HL-60 (cell line): ENCODE measurements at regions not wholly inside any gene's neighbourhood (a gene's known extent, or its start where the extent isn't known, plus 50 kb on each side); places are given as distances from the start of the nearest gene placed in this dataset.

ENCODE experiments used
- DNase-seq, 2 experiments: peaks; one replicate each; pipeline ENCODE4 v3.0.0-alpha.2; 2010 to 2020; ENCODE audit warnings: low read depth in 1 of 2, low spot score in 1 of 2
- H3K27ac ChIP-seq: fragments of 250-450 bp; sonication (Bioruptor Pico); replicated peaks from 2 replicates; pipeline ENCODE4 v1.5.1; 2020; ENCODE audit warnings: mild to moderate bottlenecking, moderate library complexity
- H3K27me3 ChIP-seq: fragments of 250-450 bp; sonication (Bioruptor Pico); 2 replicates; pipeline ENCODE4 v1.5.1; 2021; ENCODE audit warnings: mild to moderate bottlenecking, moderate library complexity; ENCODE audit not compliant: insufficient read depth, poor library complexity, severe bottlenecking
- H3K4me3 ChIP-seq: replicated peaks from 2 replicates; pipeline ENCODE4 v1.5.1; 2011; ENCODE audit warnings: mild to moderate bottlenecking, control low read depth, low read length; ENCODE audit not compliant: insufficient read depth
- GABPA ChIP-seq: IDR thresholded peaks from 2 replicates; pipeline ENCODE4 v1.6.1; 2012; ENCODE audit warnings: low read depth
- POLR2AphosphoS5 ChIP-seq: IDR thresholded peaks from 2 replicates; pipeline ENCODE4 v1.6.1; 2012; ENCODE audit warnings: low read depth
- SPI1 ChIP-seq: IDR thresholded peaks from 2 replicates; pipeline ENCODE4 v1.6.1; 2012; ENCODE audit warnings: low read depth, mild to moderate bottlenecking, borderline replicate concordance
- TF ChIP-seq, protein P1 (sequence below): IDR thresholded peaks from 2 replicates; pipeline ENCODE4 v1.6.1; 2012; ENCODE audit warnings: low read depth; ENCODE audit not compliant: insufficient replicate concordance
- TF ChIP-seq, protein P2 (sequence below): IDR thresholded peaks from one replicate; pipeline ENCODE4 v1.5.1; 2011; ENCODE audit warnings: low read length, control low read depth, inconsistent platforms; ENCODE audit not compliant: insufficient read depth

- H3K27me3 ChIP-seq = no peaks in the 10 kb centered on the region
- no peak for TF ChIP-seq GABPA
- TF ChIP-seq, protein P1, sequence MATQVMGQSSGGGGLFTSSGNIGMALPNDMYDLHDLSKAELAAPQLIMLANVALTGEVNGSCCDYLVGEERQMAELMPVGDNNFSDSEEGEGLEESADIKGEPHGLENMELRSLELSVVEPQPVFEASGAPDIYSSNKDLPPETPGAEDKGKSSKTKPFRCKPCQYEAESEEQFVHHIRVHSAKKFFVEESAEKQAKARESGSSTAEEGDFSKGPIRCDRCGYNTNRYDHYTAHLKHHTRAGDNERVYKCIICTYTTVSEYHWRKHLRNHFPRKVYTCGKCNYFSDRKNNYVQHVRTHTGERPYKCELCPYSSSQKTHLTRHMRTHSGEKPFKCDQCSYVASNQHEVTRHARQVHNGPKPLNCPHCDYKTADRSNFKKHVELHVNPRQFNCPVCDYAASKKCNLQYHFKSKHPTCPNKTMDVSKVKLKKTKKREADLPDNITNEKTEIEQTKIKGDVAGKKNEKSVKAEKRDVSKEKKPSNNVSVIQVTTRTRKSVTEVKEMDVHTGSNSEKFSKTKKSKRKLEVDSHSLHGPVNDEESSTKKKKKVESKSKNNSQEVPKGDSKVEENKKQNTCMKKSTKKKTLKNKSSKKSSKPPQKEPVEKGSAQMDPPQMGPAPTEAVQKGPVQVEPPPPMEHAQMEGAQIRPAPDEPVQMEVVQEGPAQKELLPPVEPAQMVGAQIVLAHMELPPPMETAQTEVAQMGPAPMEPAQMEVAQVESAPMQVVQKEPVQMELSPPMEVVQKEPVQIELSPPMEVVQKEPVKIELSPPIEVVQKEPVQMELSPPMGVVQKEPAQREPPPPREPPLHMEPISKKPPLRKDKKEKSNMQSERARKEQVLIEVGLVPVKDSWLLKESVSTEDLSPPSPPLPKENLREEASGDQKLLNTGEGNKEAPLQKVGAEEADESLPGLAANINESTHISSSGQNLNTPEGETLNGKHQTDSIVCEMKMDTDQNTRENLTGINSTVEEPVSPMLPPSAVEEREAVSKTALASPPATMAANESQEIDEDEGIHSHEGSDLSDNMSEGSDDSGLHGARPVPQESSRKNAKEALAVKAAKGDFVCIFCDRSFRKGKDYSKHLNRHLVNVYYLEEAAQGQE = no peak
- no peak for TF ChIP-seq POLR2AphosphoS5
- TF ChIP-seq SPI1 = no peak
- TF ChIP-seq, protein P2, sequence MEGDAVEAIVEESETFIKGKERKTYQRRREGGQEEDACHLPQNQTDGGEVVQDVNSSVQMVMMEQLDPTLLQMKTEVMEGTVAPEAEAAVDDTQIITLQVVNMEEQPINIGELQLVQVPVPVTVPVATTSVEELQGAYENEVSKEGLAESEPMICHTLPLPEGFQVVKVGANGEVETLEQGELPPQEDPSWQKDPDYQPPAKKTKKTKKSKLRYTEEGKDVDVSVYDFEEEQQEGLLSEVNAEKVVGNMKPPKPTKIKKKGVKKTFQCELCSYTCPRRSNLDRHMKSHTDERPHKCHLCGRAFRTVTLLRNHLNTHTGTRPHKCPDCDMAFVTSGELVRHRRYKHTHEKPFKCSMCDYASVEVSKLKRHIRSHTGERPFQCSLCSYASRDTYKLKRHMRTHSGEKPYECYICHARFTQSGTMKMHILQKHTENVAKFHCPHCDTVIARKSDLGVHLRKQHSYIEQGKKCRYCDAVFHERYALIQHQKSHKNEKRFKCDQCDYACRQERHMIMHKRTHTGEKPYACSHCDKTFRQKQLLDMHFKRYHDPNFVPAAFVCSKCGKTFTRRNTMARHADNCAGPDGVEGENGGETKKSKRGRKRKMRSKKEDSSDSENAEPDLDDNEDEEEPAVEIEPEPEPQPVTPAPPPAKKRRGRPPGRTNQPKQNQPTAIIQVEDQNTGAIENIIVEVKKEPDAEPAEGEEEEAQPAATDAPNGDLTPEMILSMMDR = no peak
- no peak overlapping the region for H3K27ac ChIP-seq
- no peak overlapping the region for H3K4me3 ChIP-seq
- DNase-seq = no peak
Measured at GRCh38 chr18:56389190-56389589, 249.2 kb downstream of the TXNL1 start.

DNA sequence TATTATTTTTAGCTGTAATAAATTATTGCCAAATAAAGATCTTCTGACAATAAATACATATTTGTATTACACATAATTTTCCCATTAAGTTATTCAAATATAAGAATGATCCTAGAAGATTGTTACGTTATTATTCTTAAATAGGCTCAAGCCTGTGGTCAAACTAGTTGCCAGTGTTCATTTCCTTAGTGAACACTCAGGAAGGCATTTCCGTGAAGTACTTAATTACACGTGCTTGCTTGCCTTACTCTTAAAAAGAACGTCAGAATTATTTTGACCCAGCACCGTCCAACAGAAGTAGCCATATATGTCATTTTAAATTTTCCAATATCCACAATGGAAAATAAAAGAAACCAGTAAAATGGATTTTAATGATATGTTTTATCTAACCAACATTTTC, 249.8 kb downstream of the TXNL1 start:
- no peak overlapping the region for H3K4me3 ChIP-seq
- TF ChIP-seq, protein P1 = no peak
- no peak for TF ChIP-seq SPI1
- no peak for TF ChIP-seq POLR2AphosphoS5
- TF ChIP-seq, protein P2 = no peak
- TF ChIP-seq GABPA = no peak
- no peak overlapping the region for H3K27ac ChIP-seq
- no peaks in the 10 kb centered on the region for H3K27me3 ChIP-seq
- DNase-seq = no peak

GRCh38 chr18:56386856-56387255, 251.5 kb downstream of the TXNL1 start:
- Histone ChIP-seq H3K4me3 (no peak overlapping the region), H3K27ac (no peak overlapping the region), H3K27me3 (no peaks in the 10 kb centered on the region)
- DNase-seq = no peak
- TF ChIP-seq, protein P1 = no peak
- TF ChIP-seq, protein P2 = no peak
- TF ChIP-seq POLR2AphosphoS5 (no peak), GABPA (no peak), SPI1 (no peak)
